ENCODE measurements at regions not wholly inside any gene's neighbourhood (a gene's known extent, or its start where the extent isn't known, plus 50 kb on each side); places are given as distances from the start of the nearest gene placed in this dataset.

DNA sequence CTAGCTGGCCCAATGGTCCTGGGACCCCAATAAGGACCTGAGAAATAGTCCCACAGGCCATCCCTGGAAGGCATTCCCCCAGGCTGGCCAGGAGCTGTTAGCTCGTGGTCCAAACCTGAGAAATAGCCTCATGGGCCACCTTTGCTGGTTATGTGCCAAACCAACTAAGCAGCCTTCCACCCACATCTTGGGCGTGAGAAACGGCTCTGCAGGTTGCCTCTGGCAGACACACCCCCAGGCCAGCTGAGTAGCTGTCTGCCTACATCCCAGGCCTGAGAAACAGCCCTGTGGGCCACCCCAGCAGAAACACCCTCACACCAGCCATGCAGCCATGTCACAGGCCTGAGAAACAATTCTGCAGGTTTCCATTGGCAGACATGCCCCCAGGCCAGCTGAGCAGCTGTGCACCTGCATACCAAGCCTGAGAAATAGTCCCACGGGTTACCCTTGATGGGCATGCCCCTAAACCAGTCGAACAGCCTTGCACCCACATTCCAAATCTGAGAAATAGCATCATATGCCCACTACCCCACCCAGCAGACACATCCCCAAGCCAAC is 567.8 kb upstream of the ID4 start:
- TF ChIP-seq, protein P1, sequence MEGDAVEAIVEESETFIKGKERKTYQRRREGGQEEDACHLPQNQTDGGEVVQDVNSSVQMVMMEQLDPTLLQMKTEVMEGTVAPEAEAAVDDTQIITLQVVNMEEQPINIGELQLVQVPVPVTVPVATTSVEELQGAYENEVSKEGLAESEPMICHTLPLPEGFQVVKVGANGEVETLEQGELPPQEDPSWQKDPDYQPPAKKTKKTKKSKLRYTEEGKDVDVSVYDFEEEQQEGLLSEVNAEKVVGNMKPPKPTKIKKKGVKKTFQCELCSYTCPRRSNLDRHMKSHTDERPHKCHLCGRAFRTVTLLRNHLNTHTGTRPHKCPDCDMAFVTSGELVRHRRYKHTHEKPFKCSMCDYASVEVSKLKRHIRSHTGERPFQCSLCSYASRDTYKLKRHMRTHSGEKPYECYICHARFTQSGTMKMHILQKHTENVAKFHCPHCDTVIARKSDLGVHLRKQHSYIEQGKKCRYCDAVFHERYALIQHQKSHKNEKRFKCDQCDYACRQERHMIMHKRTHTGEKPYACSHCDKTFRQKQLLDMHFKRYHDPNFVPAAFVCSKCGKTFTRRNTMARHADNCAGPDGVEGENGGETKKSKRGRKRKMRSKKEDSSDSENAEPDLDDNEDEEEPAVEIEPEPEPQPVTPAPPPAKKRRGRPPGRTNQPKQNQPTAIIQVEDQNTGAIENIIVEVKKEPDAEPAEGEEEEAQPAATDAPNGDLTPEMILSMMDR (IDR thresholded peaks at IDR 0.05), result no peak
- TF ChIP-seq POLR2A (IDR thresholded peaks at IDR 0.05) (no peak), POLR2AphosphoS5 (IDR thresholded peaks at IDR 0.05) (no peak)
